ENCODE measurements at regions not wholly inside any gene's neighbourhood (a gene's known extent, or its start where the extent isn't known, plus 50 kb on each side); places are given as distances from the start of the nearest gene placed in this dataset.
A peak's percentile ranks its signal among the peaks of the same experiment; 100 is the strongest.

DNA sequence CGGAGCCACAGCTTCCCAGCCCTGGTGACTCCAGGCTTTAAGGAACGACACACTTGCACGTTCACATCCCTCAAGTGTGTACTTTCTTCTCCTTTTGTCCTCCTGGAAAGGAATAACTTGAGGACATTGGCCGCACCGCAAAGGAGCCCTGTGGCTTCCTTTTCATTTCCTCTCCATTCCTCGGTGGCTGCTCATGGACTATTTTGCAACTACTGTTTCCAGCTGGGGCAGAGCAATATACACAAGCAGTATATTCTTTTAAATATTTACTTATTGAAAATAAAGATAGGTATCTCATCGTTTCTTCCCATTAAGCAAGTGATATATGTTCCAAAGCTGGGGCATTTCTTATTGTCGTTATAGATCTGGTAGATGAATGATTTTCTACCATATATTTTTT is 97.2 kb upstream of the LYZL1 start:
- H3K4me1 Mint-ChIP-seq = no peaks in the 10 kb centered on the region
- H3K36me3 Mint-ChIP-seq = no peaks in the 10 kb centered on the region
- ATAC-seq (no peak), DNase-seq (ENCODE audit: low spot score in 2 of 2) (no peak)
- H3K27ac Mint-ChIP-seq = no peak overlapping the region
- H3K9me3 Mint-ChIP-seq = no peaks in the 10 kb centered on the region
- H3K4me3 Mint-ChIP-seq = no peak overlapping the region

DNA sequence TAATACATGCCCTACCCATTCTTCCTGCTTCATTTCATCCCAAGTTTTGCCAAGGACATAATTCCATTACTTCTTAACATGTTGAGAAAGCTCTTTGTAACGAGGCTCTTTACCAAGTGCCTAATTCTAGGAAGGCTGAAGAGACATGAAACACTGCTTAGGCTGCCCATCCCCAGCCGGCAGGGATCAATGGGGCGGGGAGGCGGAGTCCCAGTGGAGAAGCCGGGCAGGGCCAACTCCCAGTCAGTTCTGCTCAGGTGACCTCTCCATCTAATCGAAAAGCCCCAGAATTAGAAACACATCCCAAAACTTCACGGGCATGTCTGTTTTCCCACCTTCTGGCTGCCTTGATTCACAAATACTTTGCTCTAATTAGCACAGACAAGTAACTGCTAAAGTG is 89.5 kb upstream of the LYZL1 start:
- no peak for ATAC-seq
- Mint-ChIP-seq H3K9me3 (no peaks in the 10 kb centered on the region), H3K36me3 (no peaks in the 10 kb centered on the region), H3K4me3 (no peak overlapping the region), H3K27ac (no peak overlapping the region), H3K4me1 (no peaks in the 10 kb centered on the region)
- DNase-seq (ENCODE audit: low spot score in 2 of 2) = no peak

DNA sequence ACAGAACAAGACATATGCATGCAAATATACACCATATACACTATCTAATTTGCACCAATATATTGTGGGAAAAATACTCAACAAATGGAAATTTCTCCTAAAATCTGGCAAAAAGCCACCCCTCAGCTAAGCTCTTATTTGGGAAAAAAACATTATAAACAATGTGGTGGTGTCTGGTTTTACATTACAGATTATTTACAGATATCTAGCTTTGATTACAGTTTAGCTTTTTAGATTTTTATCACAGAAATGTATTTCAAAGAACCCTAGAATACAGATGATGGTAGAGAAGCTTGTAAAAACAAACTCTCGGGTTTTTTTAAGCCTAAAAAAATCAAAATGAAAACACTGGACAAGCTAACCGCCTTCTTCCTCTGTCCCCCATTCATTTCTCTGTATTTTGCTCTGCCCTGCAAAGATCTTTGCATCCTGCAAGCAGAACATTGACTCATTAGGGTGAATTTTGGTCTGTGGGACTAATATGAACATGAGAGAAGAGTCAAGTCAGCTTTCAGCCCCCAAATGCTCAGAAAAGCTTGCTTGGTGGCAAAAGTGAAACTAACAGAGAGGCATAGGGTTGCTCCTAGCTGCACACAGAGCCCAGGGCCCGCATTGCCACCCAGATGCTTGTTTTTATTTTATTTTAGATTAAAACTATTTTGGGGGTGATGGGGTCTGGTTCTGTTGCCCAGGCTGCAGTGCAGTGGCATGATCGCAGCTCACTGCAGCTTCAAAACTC is 88.8 kb upstream of the LYZL1 start:
- Mint-ChIP-seq H3K4me3 (no peak overlapping the region), H3K4me1 (no peaks in the 10 kb centered on the region), H3K9me3 (no peaks in the 10 kb centered on the region), H3K27ac (no peak overlapping the region), H3K36me3 (no peaks in the 10 kb centered on the region)
- DNase-seq (ENCODE audit: low spot score in 2 of 2) (no peak), ATAC-seq (no peak)

DNA sequence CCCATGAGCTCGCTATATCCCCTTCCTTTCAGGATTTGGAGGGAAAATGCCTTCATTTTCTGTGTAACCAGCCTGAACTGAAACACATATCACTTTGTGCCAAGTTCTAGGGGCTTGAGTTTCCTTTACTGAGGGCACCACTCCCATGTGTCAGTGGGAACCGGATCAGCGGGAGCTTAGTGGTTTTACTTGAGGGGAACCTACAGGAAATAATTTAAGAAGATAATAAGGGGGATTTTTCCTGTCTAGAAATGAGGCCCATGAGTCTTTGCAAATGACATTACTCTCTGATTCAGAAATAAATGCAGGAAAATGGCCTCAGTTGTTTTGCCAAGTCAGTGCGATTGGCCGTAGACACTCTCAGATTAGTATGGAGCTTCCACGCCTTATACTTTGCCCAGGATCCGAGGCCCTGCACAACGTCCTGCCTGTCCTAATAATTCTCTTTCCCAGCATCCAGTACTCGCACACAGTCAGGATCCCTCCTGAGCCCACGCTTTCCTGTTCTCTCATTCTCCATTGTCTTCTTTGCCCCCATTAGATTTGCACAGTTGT is 86.4 kb upstream of the LYZL1 start:
- Mint-ChIP-seq H3K36me3 (no peaks in the 10 kb centered on the region), H3K4me3 (no peak overlapping the region), H3K27ac (no peak overlapping the region), H3K4me1 (no peaks in the 10 kb centered on the region), H3K9me3 (no peaks in the 10 kb centered on the region)
- DNase-seq (ENCODE audit: low spot score in 2 of 2) = no peak
- ATAC-seq = no peak

DNA sequence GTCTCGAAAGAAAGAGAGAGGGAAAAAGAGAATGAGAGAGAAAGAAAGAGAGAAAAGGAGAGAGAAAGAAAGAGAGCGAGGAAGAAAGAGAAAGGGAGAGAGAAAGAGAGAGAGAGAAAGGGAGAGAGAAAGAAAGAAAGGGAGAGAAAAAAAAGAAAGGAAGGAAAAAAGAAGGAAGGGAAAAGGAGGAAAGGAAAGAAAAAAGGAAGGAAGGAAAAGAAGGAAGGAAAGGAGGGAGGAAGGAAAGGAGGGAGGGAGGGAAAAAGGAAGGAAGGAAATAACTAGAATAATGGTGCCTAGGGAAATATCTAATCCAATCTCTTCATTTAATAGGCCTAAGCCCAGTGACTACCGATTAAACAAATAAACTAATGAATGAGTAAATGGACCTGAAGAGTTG is 85.4 kb upstream of the LYZL1 start:
- H3K4me1 Mint-ChIP-seq = no peaks in the 10 kb centered on the region
- no peak overlapping the region for H3K27ac Mint-ChIP-seq
- DNase-seq (ENCODE audit: low spot score in 2 of 2) = no peak
- H3K4me3 Mint-ChIP-seq = no peak overlapping the region
- H3K36me3 Mint-ChIP-seq = no peaks in the 10 kb centered on the region
- H3K9me3 Mint-ChIP-seq = no peaks in the 10 kb centered on the region
- ATAC-seq = no peak

DNA sequence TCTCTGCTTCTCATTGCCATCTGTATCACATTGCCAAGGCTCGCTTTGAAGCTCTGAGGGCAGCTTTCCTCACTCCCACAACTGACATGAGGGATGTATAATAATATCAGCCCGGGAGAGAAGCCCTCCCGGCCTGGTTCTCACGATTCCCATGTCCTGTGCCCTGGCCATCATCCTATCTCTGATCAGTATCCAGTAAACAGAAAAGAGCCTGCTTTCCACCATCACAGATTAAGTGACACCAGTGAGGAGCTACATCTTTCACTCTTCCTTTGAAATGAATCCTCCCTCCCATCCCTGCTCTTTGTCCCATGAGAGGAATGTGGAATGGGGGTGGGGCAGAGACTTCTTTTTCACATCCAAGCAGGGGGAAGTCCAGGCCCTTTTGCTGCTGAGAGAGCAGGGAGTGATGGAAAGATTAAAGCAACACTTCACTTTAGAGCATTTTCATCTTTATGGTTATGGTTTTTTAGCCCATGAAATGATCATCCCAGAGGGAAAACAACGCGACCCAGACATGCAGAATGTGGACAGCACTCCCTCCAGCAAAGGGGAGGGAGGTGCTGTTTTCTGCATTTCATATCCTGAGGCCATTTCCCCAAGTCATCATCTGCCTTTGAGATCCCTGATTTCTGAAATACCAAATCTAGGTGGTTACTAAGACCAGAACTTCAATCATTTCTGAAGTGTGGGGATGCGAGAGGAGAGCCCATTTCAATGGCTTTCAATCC is 84.6 kb upstream of the LYZL1 start:
- Mint-ChIP-seq H3K9me3 (no peaks in the 10 kb centered on the region), H3K4me1 (no peaks in the 10 kb centered on the region), H3K4me3 (no peak overlapping the region), H3K27ac (no peak overlapping the region), H3K36me3 (no peaks in the 10 kb centered on the region)
- ATAC-seq (no peak), DNase-seq (ENCODE audit: low spot score in 2 of 2) (no peak)

DNA sequence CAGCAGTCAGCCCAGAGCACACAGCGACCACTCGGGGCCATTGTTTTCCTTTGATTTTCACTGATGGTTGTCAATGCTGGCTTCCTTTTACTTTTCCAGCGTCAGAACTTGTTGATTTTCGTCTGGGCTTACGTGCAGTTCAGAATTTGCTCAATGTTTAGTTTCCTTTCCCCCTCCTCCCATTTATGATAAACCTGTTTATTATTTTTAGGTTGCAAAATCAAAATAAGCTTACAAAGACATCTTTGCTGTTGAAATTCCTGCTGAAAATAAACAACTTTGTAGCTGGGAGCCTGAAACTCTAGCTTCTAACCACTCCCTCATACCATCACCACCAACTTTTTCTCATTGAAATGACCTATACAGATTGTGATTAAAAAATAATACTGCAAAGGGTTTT is 83.1 kb upstream of the LYZL1 start:
- Mint-ChIP-seq H3K27ac (no peak overlapping the region), H3K36me3 (no peaks in the 10 kb centered on the region), H3K4me3 (no peak overlapping the region), H3K4me1 (no peaks in the 10 kb centered on the region), H3K9me3 (peaks cover 2% of the 10 kb centered on the region)
- DNase-seq (ENCODE audit: low spot score in 2 of 2) (no peak), ATAC-seq (no peak)

DNA sequence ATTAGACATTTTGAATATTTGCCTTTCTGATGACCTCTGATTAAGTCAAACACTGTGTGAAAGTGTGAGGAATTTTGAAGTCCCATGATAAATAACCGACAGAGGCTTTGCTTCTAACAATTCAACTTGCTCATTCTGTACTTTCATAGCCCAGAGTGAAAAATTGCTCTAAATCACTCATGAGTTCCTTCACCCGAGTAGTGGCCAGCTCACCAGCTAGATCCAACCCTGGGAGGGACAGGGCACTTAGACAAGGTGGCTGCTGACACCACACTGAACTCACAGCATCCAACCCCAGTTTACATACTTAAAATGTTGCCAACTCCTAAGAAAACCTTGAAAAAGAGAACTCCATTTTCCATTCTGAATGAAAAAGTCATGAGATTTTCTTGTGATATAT is 80.0 kb upstream of the LYZL1 start:
- H3K4me1 Mint-ChIP-seq = no peaks in the 10 kb centered on the region
- no peak overlapping the region for H3K4me3 Mint-ChIP-seq
- no peak for ATAC-seq

DNA sequence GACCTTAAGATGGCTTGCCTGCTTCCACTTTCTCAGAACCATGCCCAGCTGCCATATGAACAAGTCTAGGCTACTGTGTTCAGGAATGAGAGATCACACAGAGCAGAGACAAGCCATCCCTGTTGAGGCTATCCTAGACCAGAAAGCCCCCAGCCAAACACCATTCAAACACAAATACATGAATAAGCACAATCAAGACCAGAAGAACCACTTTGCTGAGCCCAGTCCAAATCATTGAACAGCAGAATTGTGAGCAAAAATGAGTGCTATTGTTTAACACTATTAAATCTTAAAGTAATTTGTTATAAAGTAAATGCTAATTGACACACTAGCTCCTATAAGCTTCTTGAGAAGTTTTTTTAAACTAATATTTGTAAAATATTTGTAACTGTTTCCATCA is 79.0 kb upstream of the LYZL1 start:
- Mint-ChIP-seq H3K36me3 (no peaks in the 10 kb centered on the region), H3K4me3 (no peak overlapping the region), H3K27ac (no peak overlapping the region), H3K9me3 (peaks cover 2% of the 10 kb centered on the region), H3K4me1 (no peaks in the 10 kb centered on the region)
- DNase-seq (ENCODE audit: low spot score in 2 of 2) = no peak
- ATAC-seq = no peak

More for the DNA sequence above, 80.0 kb upstream of the LYZL1 start:
- DNase-seq (ENCODE audit: low spot score in 2 of 2) = no peak
- Mint-ChIP-seq H3K9me3 (peaks cover 2% of the 10 kb centered on the region), H3K27ac (no peak overlapping the region), H3K36me3 (no peaks in the 10 kb centered on the region)

DNA sequence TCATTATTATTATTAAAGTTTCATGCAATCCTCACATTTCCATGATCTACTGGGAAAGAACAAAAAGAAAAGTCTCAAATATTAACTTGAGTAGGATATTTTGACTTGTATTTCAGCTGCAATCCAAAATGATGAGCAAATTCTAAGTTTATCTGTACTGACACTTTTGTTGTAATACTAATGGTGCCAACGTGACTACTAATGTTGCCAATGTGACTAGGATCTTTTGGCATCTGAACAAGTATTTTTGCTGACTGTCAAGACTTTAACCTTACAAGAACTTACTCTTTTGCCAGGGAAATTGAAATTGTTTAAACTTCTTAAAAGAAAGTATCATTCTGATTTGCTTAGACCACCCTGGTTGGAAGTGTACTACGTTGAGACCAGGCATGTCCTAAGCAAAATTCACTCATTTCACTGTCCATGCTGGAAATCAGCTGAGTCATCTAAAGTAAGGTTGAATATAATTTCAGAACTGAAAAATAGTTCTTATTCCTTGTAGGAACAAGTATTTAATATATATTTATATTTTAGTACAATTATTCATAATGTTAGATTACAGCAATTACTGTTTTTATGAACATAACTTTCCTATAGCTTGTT is 78.5 kb upstream of the LYZL1 start:
- H3K27ac Mint-ChIP-seq = no peak overlapping the region
- peaks cover 2% of the 10 kb centered on the region for H3K9me3 Mint-ChIP-seq
- H3K36me3 Mint-ChIP-seq = no peaks in the 10 kb centered on the region
- no peak for ATAC-seq
- H3K4me1 Mint-ChIP-seq = no peaks in the 10 kb centered on the region
- H3K4me3 Mint-ChIP-seq = no peak overlapping the region
- DNase-seq (ENCODE audit: low spot score in 2 of 2) = no peak

DNA sequence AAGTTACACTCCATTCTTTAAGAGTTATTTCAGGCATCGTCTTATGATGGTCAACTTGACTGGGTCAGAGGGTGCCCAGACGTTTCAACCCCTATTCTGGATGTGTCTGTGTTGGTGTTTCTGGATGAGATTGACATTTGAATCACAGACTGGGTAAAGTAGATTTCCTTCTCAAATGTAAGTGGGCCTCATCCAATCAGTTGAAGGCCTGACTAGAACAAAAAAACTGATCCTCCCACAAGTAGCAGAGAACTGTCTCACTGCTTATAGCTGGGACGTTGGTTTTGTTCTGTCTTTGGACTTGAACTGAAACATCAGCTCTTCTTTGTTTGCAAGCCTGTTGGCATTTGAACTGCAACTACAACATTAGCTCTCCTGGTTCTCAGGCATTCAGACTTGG is 76.3 kb upstream of the LYZL1 start:
- no peak overlapping the region for H3K27ac Mint-ChIP-seq
- ATAC-seq (peak; percentile 21), DNase-seq (ENCODE audit: low spot score in 2 of 2) (no peak)
- H3K4me1 Mint-ChIP-seq = no peaks in the 10 kb centered on the region
- no peaks in the 10 kb centered on the region for H3K36me3 Mint-ChIP-seq
- H3K9me3 Mint-ChIP-seq = peaks cover 2% of the 10 kb centered on the region
- H3K4me3 Mint-ChIP-seq = no peak overlapping the region

DNA sequence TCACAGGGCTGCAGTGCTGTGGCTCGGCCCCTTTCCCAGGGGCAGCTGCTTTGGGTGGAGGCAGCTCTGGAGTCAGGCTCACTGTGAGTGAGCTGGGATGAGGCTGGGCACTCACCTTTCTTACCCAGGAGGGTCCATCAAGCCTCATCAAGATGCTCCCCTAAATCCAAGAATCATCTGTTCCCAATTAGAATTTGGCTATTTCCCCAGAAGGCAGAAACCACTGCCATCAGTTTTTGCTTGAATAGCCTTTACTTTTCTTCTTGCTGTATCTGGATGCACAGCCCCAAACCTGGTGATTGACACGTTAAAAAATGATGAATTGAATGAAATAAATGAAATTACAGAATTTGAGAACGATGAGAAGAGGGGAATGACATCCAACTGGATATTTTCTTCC is 74.3 kb upstream of the LYZL1 start:
- ATAC-seq (no peak), DNase-seq (ENCODE audit: low spot score in 2 of 2) (no peak)
- H3K4me1 Mint-ChIP-seq = no peaks in the 10 kb centered on the region
- H3K36me3 Mint-ChIP-seq = no peaks in the 10 kb centered on the region
- no peak overlapping the region for H3K4me3 Mint-ChIP-seq
- H3K27ac Mint-ChIP-seq = no peak overlapping the region
- H3K9me3 Mint-ChIP-seq = peaks cover 2% of the 10 kb centered on the region

DNA sequence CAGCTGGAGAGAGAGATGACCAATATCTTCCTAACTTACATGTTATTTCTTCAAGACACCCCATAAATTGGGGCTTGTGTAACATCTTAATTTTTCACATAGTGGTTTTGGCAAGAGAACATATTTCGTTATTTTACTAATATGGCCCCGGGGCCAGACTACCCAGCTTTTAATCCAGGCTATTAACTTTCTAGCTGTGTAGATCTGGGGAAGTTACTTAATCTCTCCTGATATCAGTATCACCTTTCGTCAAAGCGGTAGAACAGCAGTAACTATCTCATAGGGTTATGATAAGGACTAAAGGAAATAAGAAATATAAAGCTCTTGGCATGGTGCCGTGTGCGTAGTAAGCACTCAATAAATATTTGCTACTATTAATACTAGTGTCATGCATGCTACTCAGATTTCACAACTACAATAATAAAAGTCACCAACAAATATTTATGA is 71.6 kb upstream of the LYZL1 start:
- H3K27ac Mint-ChIP-seq = no peak overlapping the region
- no peaks in the 10 kb centered on the region for H3K4me1 Mint-ChIP-seq
- H3K4me3 Mint-ChIP-seq = no peak overlapping the region
- DNase-seq (ENCODE audit: low spot score in 2 of 2) (no peak), ATAC-seq (no peak)
- no peaks in the 10 kb centered on the region for H3K36me3 Mint-ChIP-seq
- no peaks in the 10 kb centered on the region for H3K9me3 Mint-ChIP-seq

DNA sequence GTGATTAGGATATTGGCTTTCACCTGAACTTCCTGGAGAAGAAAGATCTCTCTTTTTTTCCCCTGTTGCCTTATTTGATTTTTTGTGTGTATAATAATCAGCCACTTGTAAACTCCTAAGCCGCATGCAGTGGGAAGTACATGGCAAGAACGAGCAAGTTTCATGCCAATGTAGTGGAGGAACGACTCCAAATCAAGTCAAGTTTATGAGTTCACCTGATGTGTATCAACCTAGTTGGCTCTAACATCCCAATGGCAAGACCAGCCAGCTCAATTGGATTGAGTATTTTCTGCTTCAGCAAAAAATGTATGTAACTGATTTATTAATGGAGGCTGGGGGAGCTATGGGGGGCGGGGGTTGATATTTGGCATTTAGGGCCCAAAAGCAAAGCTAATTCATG is 65.5 kb upstream of the LYZL1 start:
- ATAC-seq (no peak), DNase-seq (ENCODE audit: low spot score in 2 of 2) (no peak)
- Mint-ChIP-seq H3K36me3 (no peaks in the 10 kb centered on the region), H3K4me1 (no peaks in the 10 kb centered on the region), H3K9me3 (no peaks in the 10 kb centered on the region), H3K27ac (no peak overlapping the region), H3K4me3 (no peak overlapping the region)

DNA sequence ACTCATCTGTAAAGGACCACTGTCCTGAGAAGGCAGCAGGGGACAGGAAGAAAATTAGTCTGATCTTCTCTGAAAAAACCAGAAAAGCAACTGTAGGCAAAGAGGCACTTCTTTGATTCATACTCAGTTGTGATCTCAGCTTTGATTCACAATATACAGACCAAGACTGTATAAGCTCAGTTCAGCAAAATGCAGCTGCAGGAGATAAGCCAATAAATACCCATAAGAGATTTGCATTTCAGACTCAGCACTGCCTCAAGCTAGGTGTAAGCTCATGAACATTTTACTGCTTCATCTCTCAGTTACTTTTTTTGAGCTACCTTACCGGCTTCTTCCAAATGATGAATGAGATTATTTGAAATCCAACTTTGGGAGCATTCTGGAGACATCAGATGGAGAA is 64.2 kb upstream of the LYZL1 start:
- no peak for DNase-seq (ENCODE audit: low spot score in 2 of 2)
- no peak for ATAC-seq
- Mint-ChIP-seq H3K27ac (no peak overlapping the region), H3K9me3 (no peaks in the 10 kb centered on the region), H3K36me3 (no peaks in the 10 kb centered on the region), H3K4me3 (no peak overlapping the region), H3K4me1 (no peaks in the 10 kb centered on the region)

DNA sequence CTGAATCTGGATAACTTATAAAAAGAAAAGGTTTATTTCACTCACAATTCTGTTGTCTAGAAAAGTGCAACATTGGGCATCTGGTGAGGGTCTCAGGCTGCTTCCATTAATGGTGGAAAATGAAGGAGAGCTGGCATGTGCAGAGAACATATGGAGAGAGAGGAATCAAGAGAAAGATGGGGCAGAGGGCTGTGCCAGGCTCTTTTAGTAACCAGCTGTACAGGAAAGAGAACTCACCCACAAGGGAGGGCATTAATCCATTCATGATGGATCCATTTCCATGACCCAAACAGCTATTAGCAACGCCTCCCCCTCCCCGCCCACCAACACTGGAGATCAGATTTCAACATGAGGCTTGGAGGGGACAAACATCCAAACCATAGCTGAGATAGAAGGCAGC is 61.7 kb upstream of the LYZL1 start:
- ATAC-seq = no peak
- H3K4me1 Mint-ChIP-seq = no peaks in the 10 kb centered on the region

More for the DNA sequence above, 61.7 kb upstream of the LYZL1 start:
- Mint-ChIP-seq H3K9me3 (peaks cover 6% of the 10 kb centered on the region), H3K4me3 (no peak overlapping the region), H3K36me3 (no peaks in the 10 kb centered on the region), H3K27ac (no peak overlapping the region)
- DNase-seq (ENCODE audit: low spot score in 2 of 2) = no peak

Measured in stimulated activated effector memory CD8-positive, alpha-beta T cell treated with anti-CD3 and anti-CD28 coated beads, Interleukin-12 subunit alpha, Interleukin-12 subunit beta, amount 100 ng/mL, for 72 hours (primary cell).